ENCODE measurements at regions not wholly inside any gene's neighbourhood (a gene's known extent, or its start where the extent isn't known, plus 50 kb on each side); places are given as distances from the start of the nearest gene placed in this dataset.

GRCh38 chr15:31485431-31485830 is 158.8 kb downstream of the KLF13 start:
- DNase-seq, result no peak
- Histone ChIP-seq H3K4me3 (replicated peaks in 1 of 3) (no peak overlapping the region), H3K4me1 (peaks cover 5 to 22% of the 10 kb centered on the region in 2 donors), H3K36me3 (no peaks in the 10 kb centered on the region), H3K27ac (no peak overlapping the region), H3K27me3 (no peaks in the 10 kb centered on the region), H3K9me3 (no peaks in the 10 kb centered on the region)
- WGBS, 2 donors, result 92 to 94% methylated on average over 3 to 7 of the region's 7 CpGs
- intact Hi-C loops (cut with DNase I), result loop anchor here (5.0 to 10.0 kb wide), 4 partner anchors 48 to 283 kb away; partner anchors contain the start of gene KLF13
- TF ChIP-seq POLR2A (IDR thresholded peaks at IDR 0.05) (no peak), CTCF (IDR thresholded peaks at IDR 0.05) (no peak)

DNA sequence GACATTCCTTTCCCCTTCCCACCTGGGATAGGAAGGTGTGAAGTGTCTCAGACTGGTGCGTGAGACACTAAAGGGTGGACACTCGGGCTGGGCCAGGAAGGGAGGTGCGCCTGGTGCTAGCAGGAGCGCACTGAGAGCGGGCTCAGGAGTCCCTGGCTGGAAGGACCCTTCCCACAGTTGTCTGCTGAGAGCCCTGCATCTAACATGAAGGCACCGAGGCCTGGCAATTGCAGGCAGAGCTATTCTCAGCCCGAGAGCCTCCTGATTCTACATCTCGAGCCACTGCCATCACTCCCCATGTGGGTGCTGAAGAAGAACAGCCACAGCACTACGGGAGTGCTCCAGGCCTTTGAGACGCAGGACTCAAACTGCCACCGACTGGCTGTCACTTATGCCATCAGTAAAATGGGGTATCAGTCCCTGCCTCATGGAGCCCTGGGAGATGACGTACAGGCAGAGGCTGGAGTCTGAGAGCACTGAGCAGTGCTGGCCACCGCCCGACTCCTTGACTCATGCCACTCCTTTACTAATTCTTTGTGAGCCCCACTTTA is 159.4 kb downstream of the KLF13 start:
- Histone ChIP-seq H3K4me3 (replicated peaks in 1 of 3) (no peak overlapping the region), H3K27me3 (no peaks in the 10 kb centered on the region), H3K36me3 (no peaks in the 10 kb centered on the region), H3K4me1 (peaks cover 5 to 22% of the 10 kb centered on the region in 2 donors), H3K27ac (no peak overlapping the region), H3K9me3 (no peaks in the 10 kb centered on the region)
- no peak for TF ChIP-seq POLR2A (IDR thresholded peaks at IDR 0.05)
- TF ChIP-seq CTCF (IDR thresholded peaks at IDR 0.05), result no peak
- 95% methylated on average over 13 to 14 of the region's 14 CpGs for WGBS, 2 donors
- intact Hi-C loops (cut with DNase I), result loop anchor here (5.0 to 10.0 kb wide), 4 partner anchors 49 to 284 kb away; partner anchors contain the start of gene KLF13
- DNase-seq, result no peak

- TF ChIP-seq CTCF (IDR thresholded peaks at IDR 0.05) (no peak), POLR2A (IDR thresholded peaks at IDR 0.05) (no peak)
- no peak overlapping the region for H3K4me3 ChIP-seq (replicated peaks in 1 of 3)
- H3K9me3 ChIP-seq, result no peaks in the 10 kb centered on the region
- no peak overlapping the region for H3K27ac ChIP-seq
- no peak for DNase-seq
- H3K4me1 ChIP-seq, result peaks cover 5 to 22% of the 10 kb centered on the region in 2 donors
- no peaks in the 10 kb centered on the region for H3K27me3 ChIP-seq
- WGBS, 2 donors, result 85 to 88% methylated on average over 11 of the region's 11 CpGs
- intact Hi-C loops (cut with DNase I), result loop anchor here (5.0 to 10.0 kb wide), 4 partner anchors 49 to 284 kb away; partner anchors contain the start of gene KLF13
- no peaks in the 10 kb centered on the region for H3K36me3 ChIP-seq
Measured at GRCh38 chr15:31486506-31486905, 159.9 kb downstream of the KLF13 start.

GRCh38 chr15:31486906-31487695 is 160.5 kb downstream of the KLF13 start:
- Histone ChIP-seq H3K4me1 (peaks cover 5 to 22% of the 10 kb centered on the region in 2 donors), H3K27me3 (no peaks in the 10 kb centered on the region), H3K36me3 (no peaks in the 10 kb centered on the region), H3K9me3 (no peaks in the 10 kb centered on the region), H3K27ac (no peak overlapping the region), H3K4me3 (replicated peaks in 1 of 3) (no peak overlapping the region)
- DNase-seq, result no peak
- intact Hi-C loops (cut with DNase I), result loop anchor here (5.0 to 10.0 kb wide), 4 partner anchors 50 to 285 kb away; partner anchors contain the start of gene KLF13
- WGBS, 2 donors, result 94 to 96% methylated on average over 16 to 17 of the region's 19 CpGs
- no peak for TF ChIP-seq CTCF (IDR thresholded peaks at IDR 0.05)

Measured in thyroid gland (tissue), 4 donors.